Psoas muscle (tissue), 7 donors: ENCODE measurements at regions not wholly inside any gene's neighbourhood (a gene's known extent, or its start where the extent isn't known, plus 50 kb on each side); places are given as distances from the start of the nearest gene placed in this dataset.

Experiments
- ATAC-seq, 4 donors: fragments of 200-7000 bp; cut with Tn5 transposase; one replicate each; pipeline ENCODE4 v1.9.1; 2020; ENCODE audit warnings: moderate library complexity in 3 of 4, mild to moderate bottlenecking in 2 of 4
- DNase-seq, 2 donors: peaks; one replicate each; pipeline ENCODE4 v3.0.0-alpha.2; 2020
- H3K27ac ChIP-seq: fragments of 200-600 bp; one replicate; pipeline ENCODE4 v1.8.0; 2022
- H3K27me3 ChIP-seq, 3 donors: fragments of 200-600 bp in 1 of 3; one replicate each; pipeline versions ENCODE4 v1.6.1 to v1.8.0; 2013 to 2022; ENCODE audit warnings: low read length in 2 of 3, mild to moderate bottlenecking in 2 of 3, moderate library complexity in 1 of 3; ENCODE audit not compliant: insufficient read depth in 3 of 3
- H3K36me3 ChIP-seq, 2 donors: fragments of 200-600 bp in 1 of 2; one replicate each; pipeline versions ENCODE4 v1.6.1 to v1.8.0; 2013 to 2022; ENCODE audit warnings: low read depth in 1 of 2, mild to moderate bottlenecking in 1 of 2, moderate library complexity in 1 of 2; ENCODE audit not compliant: insufficient read depth in 1 of 2
- H3K4me1 ChIP-seq: fragments of 200-600 bp; one replicate; pipeline ENCODE4 v1.8.0; 2022
- H3K4me3 ChIP-seq: fragments of 200-600 bp; one replicate; pipeline ENCODE4 v1.8.0; 2022; ENCODE audit warnings: mild to moderate bottlenecking
- H3K9me3 ChIP-seq: fragments of 200-600 bp; one replicate; pipeline ENCODE4 v1.8.0; 2022
- CTCF ChIP-seq: fragments of 200-600 bp; IDR thresholded peaks from one replicate; pipeline ENCODE4 v1.8.0; 2022; ENCODE audit warnings: antibody characterized with exemption
- WGBS, 3 donors: extraction: QIAGEN DNeasy Blood & Tissue Kit; methylation state at CpG; one replicate each; pipeline versions ENCODE4 v1.1.6 to v1.1.7; 2013; 5-methylcytosine and 5-hydroxymethylcytosine counted together
- intact Hi-C, 2 donors: fragments of 100-400 bp; cut with DNase I; formaldehyde crosslinking; loops; one replicate each; pipeline versions ENCODE4 v1.11.0 to v1.14.2; 2022
- donor health status: healthy with polysubstance abuse.
- donor health status: DM: no; HTN: no; CAD: no; lungs with moderate emphysema.
- donor health status: Bipolar disorder and iron deficiency.
- donor health status: healthy.
- donor health status: DM: yes; HTN: yes; CAD: no.
- donor health status: DM: no; HTN: no; CAD: no.
- donor health status: DM: yes; HTN: yes; CAD: no.

- H3K27ac ChIP-seq, result no peak overlapping the region
- WGBS, 3 donors, result 61 to 75% (median 69%) methylated on average over 1 of the region's 1 CpG
- no peaks in the 10 kb centered on the region for H3K36me3 ChIP-seq
- H3K4me1 ChIP-seq, result no peaks in the 10 kb centered on the region
- intact Hi-C loops, result no loop called here
- no peak overlapping the region for H3K4me3 ChIP-seq
- H3K27me3 ChIP-seq, result no peaks in the 10 kb centered on the region
- DNase-seq, result no peak
- TF ChIP-seq CTCF, result no peak
- H3K9me3 ChIP-seq, result no peaks in the 10 kb centered on the region
- ATAC-seq, result no peak
Observed at GRCh38 chr12:91732086-91732485, 413.6 kb downstream of the BTG1 start.

GRCh38 chr12:91729543-91729942 is 416.1 kb downstream of the BTG1 start:
- no peaks in the 10 kb centered on the region for H3K27me3 ChIP-seq
- intact Hi-C loops, result no loop called here
- WGBS, 3 donors, result 94 to 95% (median 94%) methylated on average over 4 of the region's 4 CpGs
- no peaks in the 10 kb centered on the region for H3K4me1 ChIP-seq
- TF ChIP-seq CTCF, result no peak
- ATAC-seq (no peak), DNase-seq (no peak)
- H3K4me3 ChIP-seq, result no peak overlapping the region
- H3K27ac ChIP-seq, result no peak overlapping the region
- H3K36me3 ChIP-seq, result no peaks in the 10 kb centered on the region
- H3K9me3 ChIP-seq, result no peaks in the 10 kb centered on the region

DNA sequence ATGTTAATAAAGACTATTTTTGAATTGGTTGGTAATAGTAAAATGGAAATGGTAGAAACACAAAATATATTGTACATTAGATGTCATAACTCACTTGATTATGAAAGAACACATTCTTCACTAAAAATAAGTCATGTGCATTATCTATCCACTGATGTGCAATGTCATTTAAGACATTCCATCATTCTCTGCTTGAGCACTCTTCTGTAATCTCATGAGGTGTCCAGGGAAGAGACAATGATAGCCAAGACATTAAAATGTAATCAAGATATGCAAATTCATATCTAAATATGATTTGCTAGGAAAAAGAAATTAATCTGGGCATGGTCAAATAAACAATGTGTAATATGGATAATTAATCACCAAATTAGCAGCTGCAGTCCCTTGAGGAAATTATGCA is 422.5 kb downstream of the BTG1 start:
- H3K27me3 ChIP-seq, result no peaks in the 10 kb centered on the region
- TF ChIP-seq CTCF, result no peak
- H3K36me3 ChIP-seq, result no peaks in the 10 kb centered on the region
- H3K4me1 ChIP-seq, result no peaks in the 10 kb centered on the region
- DNase-seq (no peak), ATAC-seq (no peak)
- intact Hi-C loops, result no loop called here
- no peak overlapping the region for H3K4me3 ChIP-seq
- H3K9me3 ChIP-seq, result no peaks in the 10 kb centered on the region
- H3K27ac ChIP-seq, result no peak overlapping the region

- DNase-seq (no peak), ATAC-seq (no peak)
- Histone ChIP-seq H3K4me1 (no peaks in the 10 kb centered on the region), H3K4me3 (no peak overlapping the region), H3K9me3 (no peaks in the 10 kb centered on the region), H3K27me3 (no peaks in the 10 kb centered on the region), H3K36me3 (no peaks in the 10 kb centered on the region), H3K27ac (no peak overlapping the region)
- intact Hi-C loops, result no loop called here
- no peak for TF ChIP-seq CTCF
Observed at GRCh38 chr12:91722072-91722471, 423.6 kb downstream of the BTG1 start.

DNA sequence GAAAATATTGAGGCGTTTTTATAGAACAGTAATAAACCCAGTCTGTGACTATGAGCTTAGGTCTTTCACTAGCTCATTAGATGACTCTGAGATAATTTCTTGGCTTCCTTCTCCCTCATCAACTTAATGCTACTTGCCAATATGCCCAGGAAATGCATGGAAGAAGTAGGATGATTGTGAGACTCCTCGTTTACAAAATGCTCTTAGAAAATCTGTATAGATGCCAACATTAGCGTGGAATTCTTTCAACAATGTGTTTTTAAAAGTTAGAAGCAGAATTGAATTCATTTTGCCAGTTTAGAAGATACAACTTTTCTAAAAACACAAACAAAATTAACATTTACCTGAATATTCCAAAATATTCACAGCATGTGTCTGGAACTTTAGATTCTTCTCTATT is 424.6 kb downstream of the BTG1 start:
- H3K4me1 ChIP-seq, result no peaks in the 10 kb centered on the region
- 51 to 59% (median 56%) methylated on average over 3 of the region's 3 CpGs for WGBS, 3 donors
- TF ChIP-seq CTCF, result no peak
- intact Hi-C loops, result no loop called here
- ATAC-seq, result no peak
- no peaks in the 10 kb centered on the region for H3K36me3 ChIP-seq
- H3K27me3 ChIP-seq, result no peaks in the 10 kb centered on the region
- H3K27ac ChIP-seq, result no peak overlapping the region
- H3K9me3 ChIP-seq, result no peaks in the 10 kb centered on the region
- DNase-seq, result no peak
- no peak overlapping the region for H3K4me3 ChIP-seq
